ENCODE measurements at regions not wholly inside any gene's neighbourhood (a gene's known extent, or its start where the extent isn't known, plus 50 kb on each side); places are given as distances from the start of the nearest gene placed in this dataset.
"Not testable (repeated sequence)": the region's sequence is repeated elsewhere in the genome, so short reads cannot be mapped to it uniquely, and the experiment has no call there.

DNA sequence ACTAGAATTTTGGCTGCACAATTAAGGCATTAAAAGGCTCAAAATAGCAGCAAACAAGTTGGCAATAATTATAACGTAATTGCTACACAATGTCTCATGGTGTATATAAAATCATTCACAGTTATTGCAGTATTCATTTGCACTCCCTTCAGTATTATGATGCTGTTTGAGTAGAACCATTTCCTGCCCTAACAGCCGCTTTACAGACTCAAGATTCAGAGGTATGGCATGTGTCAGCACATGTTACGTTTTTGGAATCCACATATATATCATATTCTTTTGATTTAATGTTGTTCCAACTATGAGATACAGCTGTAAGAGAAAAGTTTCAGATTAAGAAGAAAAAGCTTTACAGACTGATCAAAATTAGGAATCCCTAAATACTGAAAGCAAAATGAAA is 56.3 kb upstream of the NCKAP5 start:
- Histone ChIP-seq H3K4me1 (ENCODE audit: control insufficient read depth, insufficient read depth, low read length) (no peaks in the 10 kb centered on the region), H3K4me3 (ENCODE audit: low read length) (no peak overlapping the region), H3K27me3 (ENCODE audit: control insufficient read depth, insufficient read depth, low read length) (no peaks in the 10 kb centered on the region), H3K9ac (ENCODE audit: low read length) (no peak overlapping the region), H3K36me3 (ENCODE audit: control insufficient read depth, insufficient read depth, low read length) (no peaks in the 10 kb centered on the region), H3K9me3 (ENCODE audit: control insufficient read depth, low read length) (no peaks in the 10 kb centered on the region)

DNA sequence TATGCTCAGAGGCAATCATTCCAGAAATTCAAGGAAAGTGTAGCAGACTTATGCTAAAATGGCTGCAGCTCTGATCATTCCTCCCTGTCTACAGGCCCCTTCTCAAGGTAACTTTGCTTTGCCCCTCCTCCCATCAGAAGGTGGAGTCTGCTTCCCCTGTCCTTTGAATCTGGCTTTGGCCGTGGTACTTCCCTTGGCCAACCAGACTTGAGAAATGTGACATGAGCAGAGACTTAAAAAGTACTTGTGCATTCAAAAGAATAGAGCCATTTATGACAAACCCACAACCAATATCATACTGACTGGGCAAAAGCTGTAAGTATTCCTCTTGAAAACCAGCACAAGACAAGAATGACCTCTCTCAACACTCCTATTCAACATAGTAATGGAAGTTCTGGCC is 59.5 kb upstream of the NCKAP5 start:
- no peaks in the 10 kb centered on the region for H3K36me3 ChIP-seq (ENCODE audit: control insufficient read depth, insufficient read depth, low read length)
- H3K9ac ChIP-seq (ENCODE audit: low read length): no peak overlapping the region
- no peaks in the 10 kb centered on the region for H3K27me3 ChIP-seq (ENCODE audit: control insufficient read depth, insufficient read depth, low read length)
- H3K9me3 ChIP-seq (ENCODE audit: control insufficient read depth, low read length): no peaks in the 10 kb centered on the region
- H3K4me3 ChIP-seq (ENCODE audit: low read length): no peak overlapping the region
- H3K4me1 ChIP-seq (ENCODE audit: control insufficient read depth, insufficient read depth, low read length): no peaks in the 10 kb centered on the region

DNA sequence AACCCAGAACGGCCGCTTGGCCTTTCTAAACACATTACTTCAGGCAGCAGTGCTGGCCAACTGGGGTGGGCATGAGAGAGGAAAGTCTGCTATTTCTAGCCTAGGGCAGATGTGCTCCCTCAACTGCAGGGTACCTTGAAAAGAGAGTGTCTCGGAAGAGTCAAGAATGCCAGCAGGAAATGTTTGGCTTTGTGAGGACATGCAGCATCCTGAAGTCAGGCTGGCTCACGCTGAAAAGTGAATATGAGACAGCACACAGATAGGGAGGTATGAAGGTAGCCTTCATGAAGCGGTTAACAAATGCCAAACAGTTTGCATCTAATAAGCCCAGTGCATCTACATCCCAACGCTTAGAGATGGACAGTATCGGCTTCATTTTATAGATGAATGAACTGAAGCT is 65.0 kb upstream of the NCKAP5 start:
- no peaks in the 10 kb centered on the region for H3K4me1 ChIP-seq (ENCODE audit: control insufficient read depth, insufficient read depth, low read length)
- no peaks in the 10 kb centered on the region for H3K36me3 ChIP-seq (ENCODE audit: control insufficient read depth, insufficient read depth, low read length)
- H3K9me3 ChIP-seq (ENCODE audit: control insufficient read depth, low read length): no peaks in the 10 kb centered on the region
- no peaks in the 10 kb centered on the region for H3K27me3 ChIP-seq (ENCODE audit: control insufficient read depth, insufficient read depth, low read length)
- no peak overlapping the region for H3K4me3 ChIP-seq (ENCODE audit: low read length)
- no peak overlapping the region for H3K9ac ChIP-seq (ENCODE audit: low read length)

DNA sequence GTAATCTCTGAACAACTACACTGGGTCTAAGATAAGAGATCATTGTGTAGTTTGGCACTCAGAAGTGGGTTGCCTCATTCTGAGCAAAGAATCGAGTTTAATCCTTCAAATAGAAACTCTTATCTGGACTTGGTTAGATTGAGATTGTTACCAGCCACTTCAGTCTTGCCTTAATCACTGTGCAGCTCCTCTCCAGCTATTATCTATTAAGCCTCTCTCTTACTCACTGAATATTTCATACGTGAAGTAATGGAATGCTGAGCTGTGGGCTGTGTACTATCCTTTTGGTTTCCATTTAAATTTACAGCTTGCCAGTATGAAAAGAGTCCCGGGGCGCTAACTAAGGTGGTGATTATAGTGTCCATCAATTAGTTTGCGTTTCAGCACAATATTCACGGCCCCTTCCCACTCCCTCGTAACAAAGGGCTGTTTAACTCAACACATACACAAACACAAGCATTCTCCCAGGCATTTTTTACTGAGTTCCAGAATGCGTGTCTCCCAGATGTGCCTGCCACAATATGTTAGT is 65.7 kb upstream of the NCKAP5 start:
- no peaks in the 10 kb centered on the region for H3K9me3 ChIP-seq (ENCODE audit: control insufficient read depth, low read length)
- H3K27me3 ChIP-seq (ENCODE audit: control insufficient read depth, insufficient read depth, low read length): no peaks in the 10 kb centered on the region
- H3K4me3 ChIP-seq (ENCODE audit: low read length): no peak overlapping the region
- H3K9ac ChIP-seq (ENCODE audit: low read length): no peak overlapping the region
- H3K4me1 ChIP-seq (ENCODE audit: control insufficient read depth, insufficient read depth, low read length): no peaks in the 10 kb centered on the region
- H3K36me3 ChIP-seq (ENCODE audit: control insufficient read depth, insufficient read depth, low read length): no peaks in the 10 kb centered on the region

DNA sequence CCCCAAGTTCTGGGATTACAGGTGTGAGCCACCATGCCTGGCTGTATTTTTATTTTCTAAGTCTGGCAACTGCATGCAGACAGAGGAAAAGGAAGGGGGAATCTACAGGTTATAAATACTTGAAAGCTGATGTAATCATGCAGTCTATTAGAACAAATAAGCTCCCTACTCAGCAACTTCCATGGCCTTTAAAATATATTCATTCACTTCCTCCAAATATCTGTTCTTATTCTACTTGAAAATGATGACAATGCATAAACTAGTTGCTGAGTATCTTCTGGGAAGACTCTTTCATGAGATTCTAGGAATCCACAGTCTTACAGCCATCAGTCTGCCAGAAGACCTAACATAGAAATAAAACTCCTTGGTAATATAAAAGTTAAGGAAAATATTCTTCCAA is 66.9 kb upstream of the NCKAP5 start:
- Histone ChIP-seq H3K4me3 (ENCODE audit: low read length) (no peak overlapping the region), H3K27me3 (ENCODE audit: control insufficient read depth, insufficient read depth, low read length) (no peaks in the 10 kb centered on the region), H3K4me1 (ENCODE audit: control insufficient read depth, insufficient read depth, low read length) (no peaks in the 10 kb centered on the region), H3K9ac (ENCODE audit: low read length) (no peak overlapping the region), H3K9me3 (ENCODE audit: control insufficient read depth, low read length) (no peaks in the 10 kb centered on the region), H3K36me3 (ENCODE audit: control insufficient read depth, insufficient read depth, low read length) (no peaks in the 10 kb centered on the region)

DNA sequence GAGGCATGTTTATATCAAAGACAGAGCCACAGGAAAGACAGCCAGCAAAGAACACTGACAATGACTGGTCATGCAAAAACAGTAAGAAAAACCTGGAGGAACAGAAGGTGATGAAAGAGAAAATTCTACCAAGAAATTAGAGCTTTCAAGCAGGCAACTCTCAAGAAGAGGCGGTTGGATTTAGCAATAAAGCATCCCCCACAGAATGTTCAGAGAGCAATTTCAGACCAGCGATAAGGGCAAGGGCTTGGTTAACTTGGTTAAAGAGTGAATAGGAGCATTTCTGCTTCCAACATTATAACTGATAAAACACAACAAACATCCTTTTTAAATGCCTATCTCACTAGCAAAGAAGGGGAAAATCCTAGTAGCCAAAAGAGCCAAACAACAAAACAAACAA is 68.0 kb upstream of the NCKAP5 start:
- Histone ChIP-seq H3K9ac (ENCODE audit: low read length) (no peak overlapping the region), H3K36me3 (ENCODE audit: control insufficient read depth, insufficient read depth, low read length) (no peaks in the 10 kb centered on the region), H3K27me3 (ENCODE audit: control insufficient read depth, insufficient read depth, low read length) (no peaks in the 10 kb centered on the region), H3K4me1 (ENCODE audit: control insufficient read depth, insufficient read depth, low read length) (peaks cover 1% of the 10 kb centered on the region), H3K4me3 (ENCODE audit: low read length) (no peak overlapping the region), H3K9me3 (ENCODE audit: control insufficient read depth, low read length) (no peaks in the 10 kb centered on the region)

DNA sequence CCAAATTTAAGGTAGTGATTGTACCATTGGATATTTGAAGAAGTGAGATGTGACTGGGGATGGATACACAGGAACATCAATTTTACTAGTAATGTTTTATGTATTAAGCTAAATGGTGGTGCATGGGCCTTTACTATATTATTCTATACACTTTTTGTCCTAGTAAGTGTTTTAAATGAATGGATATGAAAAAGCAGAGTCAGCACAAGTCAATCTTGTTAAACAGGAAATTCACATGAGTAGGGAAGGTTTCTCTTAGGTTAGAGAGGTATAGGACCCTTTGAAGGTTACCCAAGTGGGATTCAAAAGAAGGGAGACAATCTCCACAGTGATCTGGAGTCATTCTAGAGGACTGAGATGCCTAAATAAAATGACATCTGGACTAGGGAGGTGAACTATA is 71.8 kb upstream of the NCKAP5 start:
- Histone ChIP-seq H3K4me1 (ENCODE audit: control insufficient read depth, insufficient read depth, low read length) (peaks cover 7% of the 10 kb centered on the region), H3K27me3 (ENCODE audit: control insufficient read depth, insufficient read depth, low read length) (no peaks in the 10 kb centered on the region), H3K9ac (ENCODE audit: low read length) (no peak overlapping the region), H3K36me3 (ENCODE audit: control insufficient read depth, insufficient read depth, low read length) (no peaks in the 10 kb centered on the region), H3K9me3 (ENCODE audit: control insufficient read depth, low read length) (no peaks in the 10 kb centered on the region), H3K4me3 (ENCODE audit: low read length) (no peak overlapping the region)

DNA sequence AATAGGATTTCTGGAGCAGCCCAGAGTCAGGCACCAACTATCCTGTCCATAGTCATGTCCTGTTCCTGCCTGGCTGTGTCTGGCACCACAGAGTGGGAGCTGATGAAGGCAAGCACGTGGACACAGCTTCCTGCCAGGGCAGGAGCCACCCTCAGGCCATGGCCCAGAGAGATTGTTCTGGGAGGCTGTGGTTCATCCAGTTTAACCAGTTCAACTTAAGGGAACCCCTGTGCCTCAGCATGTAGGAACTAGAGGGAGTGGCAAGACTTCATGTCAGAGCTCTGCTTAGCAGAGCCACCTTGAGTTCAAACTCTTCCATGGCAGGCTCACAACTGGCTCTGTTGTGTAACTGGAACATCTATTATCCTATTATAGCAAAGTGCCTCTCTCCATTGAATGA is 73.2 kb upstream of the NCKAP5 start:
- Histone ChIP-seq H3K36me3 (ENCODE audit: control insufficient read depth, insufficient read depth, low read length) (no peaks in the 10 kb centered on the region), H3K4me3 (ENCODE audit: low read length) (no peak overlapping the region), H3K9me3 (ENCODE audit: control insufficient read depth, low read length) (no peaks in the 10 kb centered on the region), H3K9ac (ENCODE audit: low read length) (no peak overlapping the region), H3K4me1 (ENCODE audit: control insufficient read depth, insufficient read depth, low read length) (peaks cover 7% of the 10 kb centered on the region), H3K27me3 (ENCODE audit: control insufficient read depth, insufficient read depth, low read length) (no peaks in the 10 kb centered on the region)

DNA sequence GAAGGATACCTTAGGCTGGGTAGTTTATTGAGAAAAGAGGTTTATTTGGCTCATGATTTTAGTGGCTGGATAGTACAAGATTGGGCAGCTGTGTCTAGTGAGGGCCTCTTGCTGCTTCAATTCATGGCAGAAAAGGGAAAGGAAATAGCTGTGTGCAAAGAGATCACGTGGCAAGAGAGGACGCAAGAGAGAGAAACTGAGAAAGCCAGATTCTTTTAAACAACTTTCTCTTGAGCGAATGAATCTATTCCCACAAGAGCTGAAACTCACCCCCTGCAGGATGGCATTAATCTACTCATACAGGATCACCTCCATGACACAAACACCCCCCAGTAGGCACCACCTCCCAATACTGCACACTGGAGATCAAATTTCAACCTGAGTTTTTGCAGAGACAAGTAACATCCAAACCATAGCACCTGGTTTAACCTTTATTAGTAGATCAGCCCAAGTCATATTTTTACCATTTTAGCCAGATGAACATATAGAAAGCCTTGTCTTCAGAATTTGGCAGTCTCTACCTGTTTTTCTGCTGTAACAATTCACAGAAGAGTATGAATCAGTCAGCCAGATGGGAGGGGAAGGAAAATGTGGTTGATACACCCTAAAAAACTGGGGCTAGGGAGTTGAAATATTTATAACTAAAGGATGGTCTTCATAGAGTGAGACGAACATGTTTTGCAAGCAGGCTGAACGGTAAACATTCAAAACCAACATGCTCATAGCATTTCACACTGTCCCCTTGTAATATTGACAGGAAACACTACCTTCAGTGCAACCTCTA is 73.9 kb upstream of the NCKAP5 start:
- Histone ChIP-seq H3K9ac (ENCODE audit: low read length) (no peak overlapping the region), H3K4me3 (ENCODE audit: low read length) (no peak overlapping the region), H3K36me3 (ENCODE audit: control insufficient read depth, insufficient read depth, low read length) (no peaks in the 10 kb centered on the region), H3K27me3 (ENCODE audit: control insufficient read depth, insufficient read depth, low read length) (no peaks in the 10 kb centered on the region), H3K4me1 (ENCODE audit: control insufficient read depth, insufficient read depth, low read length) (peaks cover 7% of the 10 kb centered on the region), H3K9me3 (ENCODE audit: control insufficient read depth, low read length) (no peaks in the 10 kb centered on the region)

DNA sequence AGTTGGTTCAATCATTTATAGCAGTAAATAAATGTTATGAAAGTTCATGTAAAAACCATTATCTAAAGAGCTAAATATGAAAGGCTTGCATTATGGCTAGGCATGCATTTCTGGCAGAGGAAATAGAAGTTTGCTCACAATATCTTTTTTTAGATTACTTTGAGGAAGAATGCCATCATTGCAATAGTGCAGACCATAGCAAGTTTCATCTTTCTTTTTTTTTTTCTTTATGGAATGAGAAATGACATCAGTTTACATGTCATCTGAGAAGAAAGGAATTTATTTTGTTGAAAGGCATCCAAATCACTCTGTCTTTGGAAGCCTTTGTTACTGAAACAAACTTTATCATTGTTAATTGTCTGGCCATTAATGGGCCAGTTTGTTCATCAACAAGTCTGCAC is 74.5 kb upstream of the NCKAP5 start:
- no peaks in the 10 kb centered on the region for H3K9me3 ChIP-seq (ENCODE audit: control insufficient read depth, low read length)
- peaks cover 7% of the 10 kb centered on the region for H3K4me1 ChIP-seq (ENCODE audit: control insufficient read depth, insufficient read depth, low read length)
- no peak overlapping the region for H3K4me3 ChIP-seq (ENCODE audit: low read length)
- no peaks in the 10 kb centered on the region for H3K36me3 ChIP-seq (ENCODE audit: control insufficient read depth, insufficient read depth, low read length)
- H3K9ac ChIP-seq (ENCODE audit: low read length): no peak overlapping the region
- H3K27me3 ChIP-seq (ENCODE audit: control insufficient read depth, insufficient read depth, low read length): no peaks in the 10 kb centered on the region

DNA sequence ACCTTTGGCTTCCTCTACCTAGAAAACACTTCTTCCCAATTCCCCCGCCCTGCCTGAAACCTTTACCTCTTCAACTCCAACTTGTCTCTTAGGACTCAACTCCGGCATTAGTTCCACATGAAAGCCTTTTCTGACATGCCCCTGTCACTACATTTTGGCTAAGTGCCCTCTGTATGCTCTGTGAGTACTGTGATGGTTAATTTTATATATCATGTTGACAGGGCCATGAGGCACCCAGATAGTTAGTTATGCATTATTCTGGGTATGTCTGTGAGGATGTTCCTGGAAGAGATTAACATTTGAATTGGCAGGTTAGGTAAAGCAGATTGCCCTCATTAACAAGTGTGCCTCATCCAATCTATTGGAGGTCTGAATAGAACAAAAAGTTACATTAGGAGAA is 75.6 kb upstream of the NCKAP5 start:
- H3K9ac ChIP-seq (ENCODE audit: low read length): no peak overlapping the region
- no peak overlapping the region for H3K4me3 ChIP-seq (ENCODE audit: low read length)
- H3K27me3 ChIP-seq (ENCODE audit: control insufficient read depth, insufficient read depth, low read length): no peaks in the 10 kb centered on the region
- H3K9me3 ChIP-seq (ENCODE audit: control insufficient read depth, low read length): no peaks in the 10 kb centered on the region
- peaks cover 7% of the 10 kb centered on the region for H3K4me1 ChIP-seq (ENCODE audit: control insufficient read depth, insufficient read depth, low read length)
- no peaks in the 10 kb centered on the region for H3K36me3 ChIP-seq (ENCODE audit: control insufficient read depth, insufficient read depth, low read length)

DNA sequence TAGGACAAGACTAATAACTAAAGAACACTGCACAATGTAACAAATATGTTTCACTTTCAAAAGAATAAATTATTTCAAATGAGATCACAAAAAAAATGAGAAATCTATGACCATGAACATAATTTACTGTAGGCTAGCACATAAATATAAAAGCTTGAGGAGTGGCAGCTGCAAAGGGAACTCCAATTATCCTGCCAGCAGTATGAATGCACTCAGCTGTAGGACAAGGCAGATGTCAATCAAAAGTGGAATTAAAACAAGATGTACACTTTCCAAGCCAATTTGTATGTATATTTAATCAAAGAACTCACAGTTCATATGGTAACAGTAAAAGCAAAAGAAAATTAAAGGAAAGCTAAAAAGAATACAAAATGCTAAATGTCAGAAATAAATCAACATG is 76.6 kb upstream of the NCKAP5 start:
- no peak overlapping the region for H3K9ac ChIP-seq (ENCODE audit: low read length)
- no peak overlapping the region for H3K4me3 ChIP-seq (ENCODE audit: low read length)
- peaks cover 7% of the 10 kb centered on the region for H3K4me1 ChIP-seq (ENCODE audit: control insufficient read depth, insufficient read depth, low read length)
- H3K9me3 ChIP-seq (ENCODE audit: control insufficient read depth, low read length): no peaks in the 10 kb centered on the region
- H3K36me3 ChIP-seq (ENCODE audit: control insufficient read depth, insufficient read depth, low read length): no peaks in the 10 kb centered on the region
- no peaks in the 10 kb centered on the region for H3K27me3 ChIP-seq (ENCODE audit: control insufficient read depth, insufficient read depth, low read length)

DNA sequence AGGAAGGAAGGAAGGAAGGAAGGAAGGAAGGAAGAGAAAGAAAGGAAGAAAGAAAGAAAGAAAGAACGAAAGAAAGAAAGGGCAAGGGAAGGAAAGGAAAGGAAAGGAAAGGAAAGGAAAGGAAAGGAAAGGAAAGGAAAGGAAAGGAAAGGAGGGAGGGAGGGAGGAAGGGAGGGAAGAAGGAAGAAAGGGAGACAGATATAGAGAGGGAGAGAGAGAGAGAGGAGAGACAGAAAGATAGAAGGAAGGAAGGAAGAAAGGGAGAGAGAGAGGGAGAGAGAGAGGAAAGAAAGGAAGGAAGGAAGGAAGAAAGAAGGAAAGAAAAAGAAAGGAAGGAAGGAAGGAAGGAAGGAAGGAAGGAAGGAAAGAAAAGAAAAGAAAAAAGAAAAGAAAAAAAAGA is 79.1 kb upstream of the NCKAP5 start:
- not testable (repeated sequence) for H3K36me3 ChIP-seq (ENCODE audit: control insufficient read depth, insufficient read depth, low read length); H3K4me3 ChIP-seq (ENCODE audit: low read length); H3K27me3 ChIP-seq (ENCODE audit: control insufficient read depth, insufficient read depth, low read length); H3K9ac ChIP-seq (ENCODE audit: low read length); H3K9me3 ChIP-seq (ENCODE audit: control insufficient read depth, low read length); H3K4me1 ChIP-seq (ENCODE audit: control insufficient read depth, insufficient read depth, low read length)
